NCI-H2107 treated with DMSO at 0.1 percent for 48 hours (cell line): ENCODE measurements at regions not wholly inside any gene's neighbourhood (a gene's known extent, or its start where the extent isn't known, plus 50 kb on each side); places are given as distances from the start of the nearest gene placed in this dataset.

Experiments used
- DNase-seq: peaks from one replicate; lab custom pipeline; 2025; ENCODE audit not compliant: unreplicated experiment; lab: John Stamatoyannopoulos, UW

DNA sequence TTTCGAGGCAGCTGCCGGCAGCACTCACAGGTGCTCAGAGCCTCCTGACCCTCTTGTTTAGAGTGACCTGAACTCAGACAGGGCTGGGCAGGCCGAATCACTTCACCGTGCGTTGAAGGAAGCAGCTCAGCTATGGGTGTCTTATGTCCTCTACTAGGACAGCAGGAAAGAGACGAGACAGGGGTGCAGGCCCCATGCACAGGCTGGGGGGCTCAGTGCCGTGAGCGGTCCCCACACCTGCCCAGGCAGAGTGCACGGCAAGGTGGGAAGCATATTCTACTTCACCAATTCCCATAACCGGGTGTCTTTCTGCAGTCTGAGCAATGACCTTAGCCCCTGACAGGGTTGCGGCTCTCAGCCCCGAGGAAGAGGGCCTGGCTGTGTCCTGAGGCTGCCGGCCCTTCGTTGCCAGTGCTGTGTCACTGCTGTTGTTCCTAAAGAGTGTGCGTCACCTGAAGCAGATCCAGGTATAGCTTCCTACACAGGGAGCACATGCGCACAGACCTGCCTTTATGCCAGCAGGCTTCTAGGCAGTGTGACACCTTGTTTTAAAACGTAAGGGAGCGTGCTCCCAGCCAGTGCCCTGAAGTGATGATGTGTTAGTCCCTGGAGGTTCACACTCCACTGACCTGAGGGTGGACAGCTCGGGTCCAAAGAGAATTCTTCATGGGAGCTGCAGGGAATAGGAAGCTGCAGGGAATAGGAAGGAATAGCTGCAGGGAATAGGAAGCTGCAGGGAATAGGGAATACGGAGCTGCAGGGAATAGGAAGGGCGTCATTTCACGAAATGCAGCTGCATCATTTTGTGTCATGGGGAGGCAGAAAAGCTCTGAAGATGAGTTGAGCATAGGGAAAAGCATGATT is 207.9 kb upstream of the SALL3 start:
- no peak for DNase-seq

DNA sequence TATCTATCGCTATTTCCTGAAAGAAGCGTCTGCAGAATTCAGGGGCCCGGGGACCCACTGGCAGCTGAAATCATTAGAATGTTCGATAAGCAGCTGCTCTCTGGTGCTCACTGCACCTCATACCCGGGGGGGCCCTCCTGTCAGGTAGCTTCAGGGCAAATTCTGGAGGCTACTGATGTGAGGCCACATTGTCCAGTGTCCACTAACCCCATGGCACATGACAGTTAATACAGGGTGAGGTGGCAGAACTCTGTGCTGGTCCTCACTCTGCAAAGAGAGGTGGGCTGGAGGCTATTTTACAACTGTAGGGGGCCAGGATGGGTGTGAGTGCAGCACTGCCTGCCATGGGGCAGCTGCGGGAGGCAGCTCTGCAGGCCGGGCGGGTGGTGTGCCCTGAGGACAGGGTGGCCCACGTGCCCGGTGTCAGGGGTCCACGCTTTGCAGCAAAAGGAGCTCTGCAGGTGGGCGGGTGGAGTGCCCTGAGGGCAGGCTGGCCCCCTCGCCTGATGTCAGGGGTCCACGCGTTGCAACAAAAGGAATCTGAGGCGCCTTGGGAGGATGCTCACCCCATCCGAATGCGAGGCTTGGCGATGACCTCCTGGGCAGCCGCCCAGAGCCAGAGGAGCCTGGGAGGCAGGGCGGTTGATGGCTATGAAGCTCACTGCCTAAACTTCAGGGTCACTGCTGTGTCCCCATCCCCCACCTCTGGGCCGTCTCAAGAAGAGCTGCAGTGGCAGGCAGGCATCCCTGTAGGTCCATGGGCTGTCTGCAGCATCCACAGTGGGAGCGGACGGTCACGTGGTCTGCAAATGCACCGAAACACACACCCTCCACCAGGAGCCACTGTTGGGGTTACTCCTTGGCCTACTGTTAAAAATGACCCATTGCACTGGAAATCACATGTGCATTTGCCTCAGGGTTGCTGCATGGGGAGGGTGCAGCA is 207.0 kb upstream of the SALL3 start:
- no peak for DNase-seq

DNA sequence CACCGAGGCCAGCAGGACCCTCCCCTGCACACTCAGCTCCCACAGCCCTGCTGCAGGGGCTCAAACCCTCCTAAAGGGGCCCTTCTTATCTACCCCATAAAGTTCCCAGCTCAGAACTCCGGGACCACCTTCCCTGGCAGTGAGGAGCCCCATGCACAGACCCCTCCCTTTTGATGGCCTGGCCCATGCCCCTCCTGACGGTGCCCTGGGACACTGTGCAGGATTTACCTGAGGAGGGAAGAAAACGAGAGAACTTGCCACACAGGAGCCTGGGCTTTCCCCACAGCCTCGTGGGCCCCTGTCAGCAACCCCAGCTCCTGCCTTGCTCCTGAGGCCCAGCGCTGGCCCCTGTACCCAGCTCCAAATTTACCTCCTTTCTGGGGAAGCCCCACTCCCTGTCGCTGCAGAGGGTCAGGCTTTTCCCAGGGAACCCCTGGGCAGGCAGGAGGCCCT is 206.3 kb upstream of the SALL3 start:
- no peak for DNase-seq

DNA sequence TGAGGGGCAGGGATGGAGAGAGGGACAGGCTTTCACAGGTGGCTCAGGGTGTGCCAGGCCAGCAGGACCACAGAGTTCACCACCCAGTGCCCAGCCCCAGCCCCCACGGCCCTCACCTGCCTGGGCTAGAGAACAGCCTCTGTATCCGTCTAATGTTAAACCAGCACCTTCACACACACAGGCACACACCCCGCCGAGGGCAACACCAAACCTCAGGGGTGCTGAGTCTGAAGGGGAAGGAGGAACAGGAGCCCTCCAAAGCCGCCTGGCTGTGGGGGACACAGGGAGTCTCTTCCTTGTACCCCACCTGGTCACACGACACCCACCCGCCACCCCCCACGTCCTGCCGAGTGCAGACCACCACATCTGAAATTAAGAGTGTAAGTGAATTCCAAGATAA is 205.8 kb upstream of the SALL3 start:
- no peak for DNase-seq

DNA sequence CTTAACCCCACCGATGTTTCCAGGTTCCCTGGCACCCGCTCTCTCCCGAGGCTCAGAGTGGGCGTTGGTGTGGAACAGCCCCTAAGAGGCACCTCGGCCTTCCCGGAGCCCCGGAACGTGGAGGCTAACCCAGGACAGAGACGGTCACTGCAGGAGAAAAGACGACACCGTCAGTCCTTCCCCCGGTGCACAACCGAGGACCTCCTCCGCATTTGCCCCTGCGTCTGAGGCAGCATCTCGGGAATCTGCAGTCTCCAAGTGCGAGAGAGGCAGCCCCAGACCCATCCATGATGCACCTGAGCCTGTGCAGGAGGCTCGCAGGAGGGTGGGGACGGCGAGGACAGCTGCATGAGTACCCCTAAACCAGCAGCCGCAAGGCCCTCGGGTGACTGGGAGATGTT is 204.9 kb upstream of the SALL3 start:
- no peak for DNase-seq

DNA sequence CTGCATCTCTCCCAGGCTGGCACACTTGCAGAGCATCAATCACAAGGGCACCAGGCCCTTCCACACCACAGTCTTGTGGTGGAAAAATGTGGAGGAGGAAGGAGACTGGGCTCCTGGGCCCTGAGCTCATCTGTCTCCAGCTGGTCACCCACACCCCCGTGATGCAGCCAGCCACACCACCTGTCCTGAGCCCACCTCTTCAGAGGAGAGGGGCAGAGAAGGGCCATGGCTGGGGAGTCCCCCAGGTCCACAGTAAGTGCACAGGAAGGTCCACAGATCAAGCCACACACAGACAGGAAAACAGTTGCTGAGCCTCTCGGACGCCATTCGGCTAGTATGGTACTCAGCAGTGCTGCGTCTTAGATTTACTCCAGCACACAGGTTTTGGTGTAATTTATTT is 203.5 kb upstream of the SALL3 start:
- DNase-seq, result no peak

DNA sequence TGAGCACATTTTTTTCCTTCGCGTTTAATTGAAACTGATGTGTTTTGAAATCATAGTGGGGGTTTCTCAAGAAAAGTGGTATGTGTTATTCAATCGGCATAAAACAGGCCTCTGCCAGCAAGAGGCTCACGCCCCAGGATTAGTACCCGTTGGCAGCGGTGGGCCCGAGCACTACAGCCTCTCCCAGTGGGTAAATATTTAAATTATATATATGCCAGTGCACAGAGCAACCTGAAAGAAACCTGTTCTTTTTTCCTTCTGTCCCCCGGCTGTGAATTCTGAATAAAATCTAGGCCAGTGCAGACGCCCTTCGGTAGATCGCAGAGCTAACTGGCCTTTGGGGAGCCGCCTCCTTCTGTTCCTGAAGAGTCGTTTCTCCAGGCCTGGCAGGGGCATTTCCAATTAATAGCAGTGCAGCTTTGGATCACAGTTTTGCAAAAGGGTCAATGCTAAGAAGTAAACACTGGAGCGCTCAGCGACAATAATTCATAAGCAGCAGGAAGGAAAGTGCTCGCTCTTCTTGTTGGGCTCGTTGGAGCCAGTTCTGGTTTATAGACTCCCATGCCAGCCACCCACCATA is 202.8 kb upstream of the SALL3 start:
- no peak for DNase-seq

DNA sequence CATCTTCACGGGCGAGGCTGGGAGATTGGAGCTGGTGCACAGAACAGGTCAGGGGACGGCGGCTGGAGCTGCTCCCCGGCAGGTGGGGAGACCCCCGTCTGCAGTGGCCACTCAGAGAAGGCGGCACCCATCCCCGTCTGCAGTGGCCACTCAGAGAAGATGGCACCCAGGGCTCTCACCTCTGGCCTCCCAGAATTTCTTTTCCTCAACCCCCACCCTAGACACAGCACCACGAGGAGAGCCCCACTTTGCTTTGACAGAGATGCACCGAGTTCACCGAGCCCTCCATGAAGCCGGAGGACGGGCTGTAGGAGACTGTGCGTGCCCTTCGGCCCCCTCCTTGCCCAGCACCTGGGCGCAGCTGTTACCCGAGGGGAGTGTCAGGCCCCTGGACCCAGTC is 201.6 kb upstream of the SALL3 start:
- no peak for DNase-seq

DNA sequence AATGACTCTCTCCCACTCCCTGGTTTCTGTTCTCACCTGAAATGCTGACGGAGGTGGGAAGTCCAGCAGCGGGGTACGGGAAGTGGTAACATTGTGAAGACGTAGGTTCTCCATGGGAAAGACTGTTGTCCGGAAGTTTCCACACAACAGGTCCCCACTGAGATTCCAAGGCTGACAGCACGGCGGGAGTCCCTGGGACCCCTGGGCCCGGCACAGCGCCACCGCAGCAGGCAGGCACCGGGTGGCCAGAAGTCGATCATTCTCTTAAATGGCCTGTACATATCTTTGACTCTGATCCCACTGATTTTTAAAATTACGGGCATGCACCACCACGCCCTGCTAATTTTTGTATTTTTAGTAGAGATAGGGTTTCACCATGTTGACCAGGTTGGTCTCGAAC is 201.0 kb upstream of the SALL3 start:
- no peak for DNase-seq

DNA sequence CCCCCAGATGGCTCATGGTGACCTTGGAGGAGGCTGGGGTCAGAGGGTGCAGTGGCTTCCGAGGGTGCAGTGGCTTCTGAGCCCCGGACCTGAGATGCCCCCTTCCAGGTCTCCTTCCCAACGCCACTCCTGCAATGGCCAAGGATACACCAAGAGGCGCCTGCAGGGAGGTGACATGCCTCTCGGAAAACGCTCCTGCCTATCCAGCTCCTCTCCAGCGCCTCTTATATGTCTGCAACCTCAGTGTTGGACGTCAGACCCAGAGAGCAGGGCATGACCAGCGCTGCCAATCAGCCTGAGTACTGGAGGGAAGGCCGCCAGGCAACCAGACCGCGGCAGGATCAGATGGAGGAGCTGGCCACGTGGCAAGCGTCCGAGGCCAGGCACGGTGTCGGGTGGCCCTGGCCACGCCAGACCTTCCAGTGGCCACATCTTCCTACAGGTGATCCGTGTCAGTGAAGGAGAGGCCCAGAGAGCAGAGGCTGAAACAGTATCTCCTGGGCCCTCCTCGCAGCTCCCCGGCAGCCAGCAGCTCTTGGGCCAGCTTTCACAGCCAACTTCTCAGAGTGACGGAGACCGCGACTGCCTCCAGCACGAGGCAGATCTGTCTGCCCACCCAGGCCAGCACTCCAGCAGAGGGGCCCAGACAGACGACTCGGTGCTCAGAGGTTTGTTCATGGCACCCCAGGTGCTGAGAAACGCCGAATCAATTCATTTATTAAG is 199.5 kb upstream of the SALL3 start:
- DNase-seq, result no peak

DNA sequence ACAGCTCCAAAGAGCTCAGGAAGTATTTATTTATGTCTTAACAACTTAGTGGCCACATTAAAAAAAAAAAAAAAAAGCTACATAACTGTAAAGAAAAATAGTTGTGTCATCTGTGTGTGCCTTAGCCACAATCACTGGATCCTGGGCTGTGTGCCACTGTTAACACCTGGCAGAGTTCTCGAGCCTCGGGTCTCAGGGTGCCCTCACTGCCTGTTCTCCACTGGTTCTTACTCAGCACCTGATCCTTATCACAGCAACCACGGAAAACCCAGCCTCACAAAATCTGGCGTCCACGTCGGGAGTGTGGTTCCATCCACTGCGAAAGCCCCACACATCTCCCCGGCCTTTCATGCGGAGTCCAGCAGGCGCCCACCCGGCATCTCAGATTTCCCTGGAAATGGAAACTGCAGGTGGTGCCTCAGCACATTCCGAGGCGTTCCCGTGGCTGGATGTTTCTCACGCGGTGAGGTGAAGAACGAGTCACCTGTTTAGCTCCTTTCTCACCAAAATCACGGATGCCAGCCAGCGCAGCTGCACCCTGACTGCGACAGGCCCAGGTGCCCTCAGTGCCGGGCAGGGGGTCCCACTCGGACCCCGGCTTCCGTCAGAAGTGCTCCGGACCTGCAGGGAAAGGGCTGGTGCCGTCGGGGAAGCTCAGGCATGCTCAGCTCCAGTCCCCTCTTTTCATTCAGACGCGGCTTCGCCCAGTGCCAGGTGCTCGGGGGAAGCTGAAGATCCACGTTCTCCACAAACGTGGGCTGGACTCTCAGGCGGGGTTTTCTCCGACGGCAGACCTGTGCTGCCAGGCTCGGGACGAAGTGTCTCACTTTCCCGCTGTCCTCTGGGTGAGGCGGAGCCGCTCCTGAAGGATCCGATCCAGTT is 198.7 kb upstream of the SALL3 start:
- no peak for DNase-seq

DNA sequence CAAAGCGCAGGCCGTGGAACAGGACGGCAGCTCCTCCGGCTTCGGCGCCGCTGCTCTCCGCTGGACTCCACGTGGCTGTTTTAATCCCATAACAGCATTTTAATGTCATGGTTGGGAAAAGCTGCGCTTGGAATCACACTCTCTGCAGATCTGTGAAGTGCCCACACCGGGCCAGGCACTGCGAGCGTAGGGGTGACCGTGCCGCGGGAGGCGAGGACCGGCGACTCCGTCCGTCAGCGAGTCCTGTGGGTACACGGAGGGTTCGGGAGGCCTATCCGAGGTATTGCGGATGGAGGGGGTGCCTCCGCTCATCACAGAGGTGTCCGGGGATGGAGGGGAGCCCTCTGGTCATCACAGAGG is 198.0 kb upstream of the SALL3 start:
- DNase-seq, result no peak

DNA sequence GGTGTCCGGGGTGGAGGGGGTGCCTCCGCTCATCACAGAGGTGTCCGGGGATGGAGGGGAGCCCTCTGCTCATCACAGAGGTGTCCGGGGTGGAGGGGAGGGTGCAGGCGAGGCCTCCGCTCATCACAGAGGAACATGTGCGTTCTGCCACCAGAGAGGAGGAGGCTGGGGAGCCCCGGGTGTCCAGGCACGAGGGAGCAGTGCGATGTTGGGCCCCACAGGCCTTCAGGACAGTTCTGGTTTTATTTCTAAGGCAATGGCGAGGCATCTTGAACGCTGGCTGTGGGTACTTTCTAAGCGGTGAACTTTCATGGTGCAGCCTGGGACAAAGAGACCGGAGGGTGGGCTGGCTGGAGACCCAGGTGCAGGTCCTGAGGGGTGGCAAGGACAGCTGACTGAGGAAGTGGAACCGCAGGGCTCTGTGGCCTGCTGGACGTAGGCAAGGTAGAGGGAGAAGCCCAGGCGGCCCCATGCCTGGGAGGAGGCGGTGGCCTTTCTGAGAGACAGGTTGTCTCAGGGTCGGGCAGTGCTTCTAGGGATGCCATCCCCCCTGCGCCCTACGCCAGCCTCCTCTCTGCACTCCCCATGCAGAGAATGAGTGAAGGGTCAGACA is 196.6 kb upstream of the SALL3 start:
- DNase-seq, result no peak

DNA sequence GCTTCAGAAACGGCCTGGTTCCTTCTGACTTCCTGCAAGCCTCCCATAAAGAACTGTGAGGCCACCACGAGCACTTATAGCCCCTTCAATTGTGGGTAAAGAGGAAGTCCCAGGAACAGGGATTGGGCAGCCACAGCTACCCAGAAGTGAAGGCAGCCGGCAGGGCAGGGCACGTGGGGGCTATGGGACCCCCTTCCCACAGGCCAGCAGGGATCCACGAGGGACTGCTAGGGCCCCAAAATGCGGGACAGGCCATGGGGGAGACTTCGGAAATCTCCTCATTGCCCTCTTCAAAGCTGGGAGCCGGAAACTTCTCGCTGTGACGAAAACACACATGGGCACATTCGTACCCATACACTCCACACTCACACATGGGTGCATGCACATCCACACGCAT is 196.1 kb upstream of the SALL3 start:
- DNase-seq, result no peak

DNA sequence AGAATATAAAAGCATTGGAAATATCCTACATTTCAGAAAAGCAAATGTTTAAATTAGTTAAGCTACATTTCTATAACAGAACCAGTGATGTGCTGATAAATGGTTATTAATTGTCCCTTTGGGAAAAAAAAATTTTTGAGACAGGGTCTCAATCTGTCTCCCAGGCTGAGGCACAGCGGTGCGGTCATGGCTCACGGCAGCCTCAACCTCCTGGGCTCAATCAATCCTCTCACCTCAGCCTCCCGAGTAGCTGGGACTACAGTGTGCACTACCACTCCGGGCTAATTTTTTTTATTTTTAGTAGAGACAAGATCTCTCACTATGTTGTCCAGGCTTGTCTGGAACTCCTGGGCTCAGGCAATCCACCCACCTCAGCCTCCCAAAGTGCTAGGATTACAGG is 194.8 kb upstream of the SALL3 start:
- DNase-seq, result no peak

DNA sequence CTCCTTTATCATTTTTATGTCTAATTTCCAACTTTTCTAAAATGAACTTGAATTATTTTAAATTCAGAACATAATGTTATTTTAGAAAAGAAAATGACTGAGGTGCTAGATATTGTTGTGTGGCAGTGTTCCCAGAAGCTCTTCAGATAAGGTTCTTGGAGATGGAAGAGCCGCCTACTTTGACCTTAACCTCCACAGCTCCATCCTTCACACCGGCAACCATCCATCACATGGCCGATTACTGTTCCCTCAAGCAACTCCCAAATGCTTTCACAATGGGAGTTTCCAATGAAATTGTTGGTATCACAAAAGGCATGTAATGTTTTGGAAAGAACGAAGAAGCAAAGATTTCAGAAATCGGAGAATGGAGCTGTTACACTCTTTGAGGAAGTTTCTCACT is 193.9 kb upstream of the SALL3 start:
- no peak for DNase-seq

DNA sequence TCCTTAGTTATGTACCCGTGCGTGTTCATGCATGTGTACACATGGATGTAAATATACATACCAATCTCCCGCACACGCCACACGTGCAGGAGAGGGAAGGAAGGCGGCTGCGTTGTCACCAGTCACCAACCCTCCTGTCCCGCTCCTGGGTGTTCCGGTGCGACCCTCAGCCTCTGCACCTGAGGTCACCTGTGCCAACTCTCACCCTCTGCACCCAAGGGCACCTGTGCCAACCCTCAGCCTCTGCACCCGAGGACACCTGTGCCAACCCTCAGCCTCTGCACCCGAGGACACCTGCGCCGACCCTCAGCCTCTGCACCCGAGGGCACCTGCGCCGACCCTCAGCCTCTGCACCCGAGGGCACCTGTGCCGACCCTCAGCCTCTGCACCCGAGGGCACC is 192.8 kb upstream of the SALL3 start:
- no peak for DNase-seq

DNA sequence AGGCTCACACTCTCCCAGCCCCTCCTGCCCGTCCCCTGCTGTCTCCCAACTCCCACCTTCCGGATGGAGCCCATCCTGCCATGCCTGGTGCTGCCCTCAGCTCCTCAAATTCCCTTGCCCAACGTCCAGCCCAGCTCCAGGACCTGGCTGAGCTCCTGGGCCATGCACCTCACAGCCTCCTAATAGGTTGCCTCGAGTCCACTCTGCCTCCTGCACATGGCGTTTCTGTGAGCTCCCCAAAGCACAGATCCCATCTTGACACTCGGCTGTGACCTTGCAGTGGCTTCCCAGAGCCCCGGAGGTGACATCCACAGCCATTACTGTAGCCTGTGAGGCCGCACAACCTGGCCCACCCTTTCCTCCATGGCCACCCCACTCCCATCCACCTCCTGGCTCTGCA is 191.9 kb upstream of the SALL3 start:
- DNase-seq, result no peak

DNA sequence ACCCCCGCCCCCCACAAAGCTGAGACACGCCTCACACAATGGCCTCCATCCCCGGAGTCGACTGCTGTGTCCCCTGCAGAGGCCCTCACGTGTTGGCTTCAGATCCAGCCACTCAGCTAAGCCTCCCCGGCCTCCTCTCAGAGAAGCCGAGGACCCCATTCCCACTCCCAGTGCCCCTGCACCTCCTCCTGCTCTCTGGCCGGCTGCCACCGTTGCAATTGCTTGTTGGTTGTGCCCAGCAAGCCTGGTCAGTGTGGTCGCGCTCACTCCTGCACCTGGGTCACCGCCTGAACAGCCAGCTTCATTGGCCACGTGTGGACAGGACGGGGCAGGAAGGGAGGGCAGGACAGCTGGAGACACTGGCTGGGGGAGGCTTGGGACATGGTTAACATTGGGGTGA is 191.5 kb upstream of the SALL3 start:
- DNase-seq, result no peak

DNA sequence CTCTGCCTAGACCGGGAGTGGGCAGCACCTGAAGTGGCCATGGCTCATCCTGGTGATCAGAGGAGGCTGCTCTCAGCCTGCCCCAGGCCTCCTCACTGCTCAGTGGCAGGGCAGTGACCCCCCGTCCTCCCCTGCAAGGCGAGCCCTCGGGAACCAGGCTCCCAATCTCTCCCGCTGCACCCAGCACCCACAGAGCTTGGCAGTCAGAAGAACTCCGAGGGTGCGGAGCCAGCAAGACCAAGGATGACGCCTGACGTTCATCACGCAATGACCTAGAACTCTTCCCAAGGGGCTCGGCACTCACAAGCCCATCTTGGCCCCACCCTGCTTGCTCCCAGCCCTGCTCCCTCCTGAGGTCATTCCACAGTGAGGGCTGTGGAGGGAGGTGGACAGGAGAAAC is 189.8 kb upstream of the SALL3 start:
- DNase-seq, result no peak
